ENCODE measurements at regions not wholly inside any gene's neighbourhood (a gene's known extent, or its start where the extent isn't known, plus 50 kb on each side); places are given as distances from the start of the nearest gene placed in this dataset.

- DNase-seq: no peak
These were observed 59.0 kb upstream of the BCAR3 start for GRCh38 chr1:93740601-93741031.

DNA sequence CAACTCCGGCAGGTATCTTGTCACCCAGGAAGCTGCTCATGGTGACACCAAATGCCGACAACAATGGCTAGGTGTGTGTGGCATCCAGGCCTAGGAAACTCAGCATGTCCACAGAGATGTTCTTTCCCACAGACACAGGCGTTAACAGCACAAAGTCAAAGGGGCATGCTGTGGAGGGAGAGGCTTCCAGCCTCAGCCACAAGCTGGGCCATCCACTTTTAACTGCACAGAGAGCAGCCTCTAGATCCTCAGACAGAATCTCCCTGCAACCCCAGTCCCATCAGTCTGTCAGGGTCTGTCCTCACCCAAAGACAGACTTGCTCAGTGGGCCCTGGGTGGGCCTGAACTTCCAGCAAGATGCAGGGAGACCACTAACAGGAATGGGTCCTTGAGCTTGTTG lies 58.5 kb upstream of the BCAR3 start:
- no peak for DNase-seq

DNA sequence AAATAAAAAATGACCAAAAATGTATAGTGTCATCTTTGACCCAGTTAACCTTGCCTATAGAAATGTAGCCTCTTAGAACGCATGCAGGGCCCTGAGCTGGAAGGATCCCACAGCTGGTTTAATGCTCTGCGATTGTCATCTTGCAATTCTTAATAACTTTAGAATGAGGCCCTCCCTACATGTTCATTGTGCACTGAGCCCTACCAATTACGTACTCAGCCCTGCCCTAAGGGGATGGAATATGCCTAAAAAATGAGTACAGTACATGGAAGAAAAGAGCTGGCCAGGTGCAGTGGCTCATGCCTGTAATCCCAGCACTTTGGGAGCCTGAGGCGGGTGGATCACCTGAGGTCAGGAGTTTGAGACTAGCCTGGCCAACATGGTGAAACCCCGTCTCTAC lies 57.8 kb upstream of the BCAR3 start:
- DNase-seq: no peak

DNA sequence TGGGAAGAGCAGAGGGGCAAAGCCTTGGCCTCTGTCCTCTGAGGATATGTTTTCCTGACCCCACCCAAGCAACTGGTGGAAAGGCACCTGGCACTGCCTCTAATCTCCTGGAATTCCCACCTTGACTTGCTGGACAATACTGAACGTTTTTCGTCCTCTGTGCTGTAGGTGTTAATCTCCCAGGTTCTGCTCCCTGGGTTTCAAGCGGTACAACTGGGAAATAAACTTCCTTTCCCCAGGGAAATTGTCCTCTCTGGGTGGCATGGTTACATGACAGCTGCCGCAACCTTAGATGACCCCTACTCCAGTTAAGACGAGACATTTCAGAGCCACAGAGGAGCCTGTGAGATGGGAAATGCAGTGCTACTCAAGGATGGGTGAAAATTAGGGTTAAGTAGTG lies 57.3 kb upstream of the BCAR3 start:
- no peak for DNase-seq

GRCh38 chr1:93738075-93738622 lies 56.5 kb upstream of the BCAR3 start:
- DNase-seq: no peak

GRCh38 chr1:93735722-93736121 lies 54.1 kb upstream of the BCAR3 start:
- DNase-seq: no peak

- DNase-seq: no peak
These were observed 53.4 kb upstream of the BCAR3 start for GRCh38 chr1:93734999-93735398.

DNA sequence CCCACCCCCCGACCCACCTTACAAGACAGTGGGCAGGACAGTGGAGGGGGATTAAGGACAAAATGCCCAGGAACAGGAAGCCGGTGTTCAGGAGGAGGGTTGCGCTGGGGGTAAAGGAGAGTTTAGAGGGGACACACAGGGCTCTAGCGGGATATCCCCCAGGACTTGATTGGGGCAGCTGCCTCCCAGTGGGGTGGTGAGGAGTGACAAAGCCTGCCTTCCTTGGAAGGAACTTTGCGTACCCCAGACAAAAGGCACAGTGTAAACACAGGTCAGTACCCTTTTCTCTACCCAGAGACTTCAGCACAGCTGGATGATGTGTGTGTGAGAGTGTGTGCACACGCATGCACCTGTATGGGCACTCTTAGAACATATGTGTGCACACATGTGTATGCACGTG lies 51.7 kb upstream of the BCAR3 start:
- DNase-seq: no peak

DNA sequence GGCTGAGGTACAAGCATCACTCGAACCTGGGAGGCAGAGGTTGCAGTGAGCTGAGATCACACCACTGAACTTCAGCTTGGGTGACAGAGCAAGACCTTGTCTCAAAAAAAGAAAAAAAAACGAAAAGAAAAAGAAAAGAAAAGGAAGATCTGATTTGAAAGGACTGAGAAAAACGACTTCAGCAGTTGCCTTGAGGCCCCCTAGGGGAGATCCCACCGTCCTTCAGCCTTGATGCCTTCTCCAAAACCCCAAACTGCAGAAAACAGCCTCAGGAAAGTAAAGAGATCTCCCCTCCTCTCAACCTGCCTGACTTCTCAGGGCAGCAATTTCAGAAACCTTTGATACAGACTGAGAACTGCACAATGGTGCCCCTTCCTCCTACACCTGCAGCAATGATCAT lies 50.9 kb upstream of the BCAR3 start:
- DNase-seq: no peak

Data from stimulated activated naive CD4-positive, alpha-beta T cell (primary cell).